Lower lobe of right lung (tissue), 2 donors: ENCODE measurements at regions not wholly inside any gene's neighbourhood (a gene's known extent, or its start where the extent isn't known, plus 50 kb on each side); places are given as distances from the start of the nearest gene placed in this dataset.

Source experiments
- ATAC-seq, 2 donors: fragments of 200-7000 bp; cut with Tn5 transposase; one replicate each; pipeline ENCODE4 v1.9.1; 2020 to 2022; ENCODE audit warnings: mild to moderate bottlenecking in 2 of 2, moderate library complexity in 2 of 2
- DNase-seq: peaks from one replicate; pipeline ENCODE4 v3.0.0-alpha.2; 2020
- H3K27ac ChIP-seq: fragments of 200-600 bp; one replicate; pipeline ENCODE4 v1.8.0; 2022
- H3K27me3 ChIP-seq: fragments of 200-600 bp; one replicate; pipeline ENCODE4 v1.8.0; 2022; ENCODE audit warnings: low read depth
- H3K36me3 ChIP-seq: fragments of 200-600 bp; one replicate; pipeline ENCODE4 v1.8.0; 2022; ENCODE audit warnings: mild to moderate bottlenecking
- H3K4me1 ChIP-seq: fragments of 200-600 bp; one replicate; pipeline ENCODE4 v1.8.0; 2022
- H3K4me3 ChIP-seq: fragments of 200-600 bp; one replicate; pipeline ENCODE4 v1.8.0; 2022; ENCODE audit warnings: mild to moderate bottlenecking
- H3K9me3 ChIP-seq: fragments of 200-600 bp; one replicate; pipeline ENCODE4 v1.8.0; 2022
- intact Hi-C: fragments of 100-400 bp; cut with DNase I; formaldehyde crosslinking; loops from one replicate; pipeline ENCODE4 v1.11.0; 2022
- TF ChIP-seq, protein P1 (sequence below): fragments of 200-600 bp; IDR thresholded peaks from one replicate; pipeline ENCODE4 v1.8.0; 2022; ENCODE audit warnings: antibody characterized with exemption, mild to moderate bottlenecking
- donor health status: DM: no; HTN: yes; CAD: no; lungs with severe emphysema.

DNA sequence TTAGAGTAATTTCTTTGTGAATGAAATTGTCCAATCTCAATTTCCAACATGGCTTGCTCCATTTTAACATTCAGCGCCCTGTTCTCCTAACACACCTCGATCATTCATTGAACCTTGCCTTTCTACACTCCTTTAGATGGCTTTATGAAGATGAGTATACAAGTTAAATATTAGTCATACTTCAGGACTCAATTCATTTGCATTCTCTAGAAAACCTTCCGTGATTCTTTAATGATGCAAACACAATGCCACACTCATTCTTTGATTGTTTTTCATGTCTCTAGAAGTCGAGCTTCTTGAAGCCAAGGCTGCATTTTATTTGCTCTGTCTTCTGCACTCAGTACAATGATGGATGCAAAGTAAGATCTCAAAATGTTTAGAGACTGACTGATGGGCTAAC lies 641.2 kb downstream of the DOK5 start:
- Histone ChIP-seq H3K9me3 (no peaks in the 10 kb centered on the region), H3K4me1 (no peaks in the 10 kb centered on the region), H3K36me3 (no peaks in the 10 kb centered on the region), H3K27me3 (no peaks in the 10 kb centered on the region), H3K4me3 (no peak overlapping the region), H3K27ac (no peak overlapping the region)
- intact Hi-C loops, result no loop called here
- TF ChIP-seq, protein P1, sequence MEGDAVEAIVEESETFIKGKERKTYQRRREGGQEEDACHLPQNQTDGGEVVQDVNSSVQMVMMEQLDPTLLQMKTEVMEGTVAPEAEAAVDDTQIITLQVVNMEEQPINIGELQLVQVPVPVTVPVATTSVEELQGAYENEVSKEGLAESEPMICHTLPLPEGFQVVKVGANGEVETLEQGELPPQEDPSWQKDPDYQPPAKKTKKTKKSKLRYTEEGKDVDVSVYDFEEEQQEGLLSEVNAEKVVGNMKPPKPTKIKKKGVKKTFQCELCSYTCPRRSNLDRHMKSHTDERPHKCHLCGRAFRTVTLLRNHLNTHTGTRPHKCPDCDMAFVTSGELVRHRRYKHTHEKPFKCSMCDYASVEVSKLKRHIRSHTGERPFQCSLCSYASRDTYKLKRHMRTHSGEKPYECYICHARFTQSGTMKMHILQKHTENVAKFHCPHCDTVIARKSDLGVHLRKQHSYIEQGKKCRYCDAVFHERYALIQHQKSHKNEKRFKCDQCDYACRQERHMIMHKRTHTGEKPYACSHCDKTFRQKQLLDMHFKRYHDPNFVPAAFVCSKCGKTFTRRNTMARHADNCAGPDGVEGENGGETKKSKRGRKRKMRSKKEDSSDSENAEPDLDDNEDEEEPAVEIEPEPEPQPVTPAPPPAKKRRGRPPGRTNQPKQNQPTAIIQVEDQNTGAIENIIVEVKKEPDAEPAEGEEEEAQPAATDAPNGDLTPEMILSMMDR, result no peak
- ATAC-seq (no peak), DNase-seq (no peak)

DNA sequence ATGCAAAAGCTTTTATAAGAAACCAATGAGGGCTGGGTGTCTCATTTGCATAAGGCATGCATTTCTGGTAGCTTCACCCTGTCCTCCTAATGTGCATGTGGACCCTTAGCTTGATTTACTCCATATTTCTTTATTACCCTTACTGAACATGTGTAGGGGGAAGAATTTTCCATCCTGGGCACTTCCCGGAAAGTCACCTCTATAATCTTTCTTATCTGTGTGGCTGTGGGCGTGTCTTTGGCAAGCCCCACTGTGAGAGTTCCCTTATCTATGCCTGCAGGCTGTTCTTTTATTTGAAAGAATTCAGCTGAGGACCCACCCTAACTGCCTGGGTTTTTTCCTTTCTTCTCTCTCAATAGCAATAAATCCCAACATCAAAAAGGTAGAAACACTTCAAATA lies 627.8 kb downstream of the DOK5 start:
- no peak overlapping the region for H3K4me3 ChIP-seq
- DNase-seq (no peak), ATAC-seq (no peak)
- TF ChIP-seq, protein P1, result no peak
- H3K4me1 ChIP-seq, result no peaks in the 10 kb centered on the region
- no peak overlapping the region for H3K27ac ChIP-seq
- H3K9me3 ChIP-seq, result no peaks in the 10 kb centered on the region
- H3K27me3 ChIP-seq, result no peaks in the 10 kb centered on the region
- intact Hi-C loops, result no loop called here
- H3K36me3 ChIP-seq, result no peaks in the 10 kb centered on the region

DNA sequence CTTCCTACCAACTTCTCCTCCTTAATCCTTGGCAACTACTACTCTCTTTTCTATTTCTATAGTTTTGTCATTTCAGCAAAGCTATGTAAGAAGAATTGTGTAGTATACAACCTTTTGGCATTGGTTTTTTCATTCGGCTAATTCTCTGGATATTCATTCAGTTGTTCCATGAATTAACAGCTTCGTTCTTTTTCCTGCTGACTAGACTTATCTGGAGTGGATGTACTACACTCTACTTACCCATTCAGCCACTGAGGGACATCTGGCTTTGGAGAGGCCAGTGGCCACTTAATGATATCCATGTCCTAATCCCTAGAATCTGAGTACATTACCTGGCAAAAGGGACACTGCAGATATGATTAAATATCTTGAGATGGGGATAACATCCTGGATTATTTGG lies 623.9 kb downstream of the DOK5 start:
- intact Hi-C loops, result no loop called here
- H3K4me3 ChIP-seq, result no peak overlapping the region
- no peaks in the 10 kb centered on the region for H3K9me3 ChIP-seq
- DNase-seq, result no peak
- no peaks in the 10 kb centered on the region for H3K36me3 ChIP-seq
- TF ChIP-seq, protein P1, result no peak
- no peak overlapping the region for H3K27ac ChIP-seq
- H3K4me1 ChIP-seq, result no peaks in the 10 kb centered on the region
- no peak for ATAC-seq
- H3K27me3 ChIP-seq, result no peaks in the 10 kb centered on the region

DNA sequence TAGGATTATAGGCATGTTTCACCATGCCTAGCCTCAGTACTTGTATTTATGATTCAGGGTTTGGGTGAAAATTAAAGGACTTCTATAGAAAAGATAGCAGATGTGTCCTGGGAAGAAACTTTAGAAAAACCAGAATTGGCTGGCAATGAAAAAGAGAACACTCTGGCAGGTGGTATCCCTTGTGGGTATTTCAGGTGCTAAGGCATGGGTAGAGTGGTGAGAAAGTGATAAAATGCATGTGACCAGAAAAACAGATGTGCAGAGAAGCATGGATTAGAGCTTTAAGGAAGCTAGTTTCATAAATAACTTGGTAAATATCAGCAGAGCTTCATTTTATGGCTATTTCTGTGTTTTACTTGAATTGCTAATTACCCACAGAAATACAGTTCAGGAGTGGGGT lies 622.2 kb downstream of the DOK5 start:
- Histone ChIP-seq H3K9me3 (no peaks in the 10 kb centered on the region), H3K27me3 (no peaks in the 10 kb centered on the region), H3K27ac (no peak overlapping the region), H3K36me3 (no peaks in the 10 kb centered on the region), H3K4me1 (no peaks in the 10 kb centered on the region), H3K4me3 (no peak overlapping the region)
- ATAC-seq, result no peak
- DNase-seq, result no peak
- intact Hi-C loops, result no loop called here
- TF ChIP-seq, protein P1, result no peak

DNA sequence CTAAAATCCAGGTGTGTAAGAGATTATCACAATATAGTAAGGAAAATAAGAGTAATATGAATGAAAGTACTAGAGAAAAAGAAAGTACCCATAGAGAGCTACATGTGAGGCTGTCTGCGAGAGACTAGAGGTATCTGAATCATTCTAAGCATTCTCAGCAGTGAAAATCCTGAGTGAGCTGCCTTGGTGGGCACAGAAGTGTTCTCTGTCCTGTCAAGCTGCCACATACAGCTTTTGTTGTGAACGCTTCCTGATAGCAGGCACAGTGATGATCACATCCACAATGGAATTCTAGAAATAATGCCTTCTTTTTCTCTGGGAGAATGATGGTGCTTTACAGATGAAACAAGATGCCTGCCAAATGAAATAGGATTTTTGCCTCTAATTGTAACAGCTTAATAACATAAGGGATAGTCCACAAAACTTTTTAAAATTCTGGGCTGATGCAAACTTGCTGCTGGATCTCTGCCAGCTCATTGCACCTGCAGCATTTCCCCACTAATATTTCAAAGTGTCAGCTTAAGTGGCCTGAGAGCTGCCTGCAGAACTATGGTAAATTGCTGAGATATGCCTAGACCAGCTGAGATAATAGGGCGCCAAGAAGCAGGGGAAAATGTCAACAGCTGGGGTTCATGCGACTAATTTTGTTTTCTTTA lies 620.5 kb downstream of the DOK5 start:
- no peak for ATAC-seq

More for the DNA sequence above, 620.5 kb downstream of the DOK5 start:
- H3K9me3 ChIP-seq, result no peaks in the 10 kb centered on the region
- intact Hi-C loops, result no loop called here
- H3K27ac ChIP-seq, result no peak overlapping the region
- TF ChIP-seq, protein P1, result no peak
- no peak for DNase-seq
- H3K36me3 ChIP-seq, result no peaks in the 10 kb centered on the region
- no peaks in the 10 kb centered on the region for H3K4me1 ChIP-seq
- no peaks in the 10 kb centered on the region for H3K27me3 ChIP-seq
- H3K4me3 ChIP-seq, result no peak overlapping the region
